ENCODE measurements at regions not wholly inside any gene's neighbourhood (a gene's known extent, or its start where the extent isn't known, plus 50 kb on each side); places are given as distances from the start of the nearest gene placed in this dataset.

- TF ChIP-seq CTCF (IDR thresholded peaks at IDR 0.05 in 4 of 5, conservative IDR thresholded peaks at IDR 0.05 in 1 of 5) (no peak), POLR2A (IDR thresholded peaks at IDR 0.05) (no peak)
- Histone ChIP-seq H3K4me3 (no peak overlapping the region), H3K4me1 (no peaks in the 10 kb centered on the region), H3K36me3 (no peaks in the 10 kb centered on the region), H3K27ac (no peak overlapping the region), H3K27me3 (no peaks in the 10 kb centered on the region), H3K9me3 (no peaks in the 10 kb centered on the region)
- no peak for DNase-seq
- in situ Hi-C loops (cut with MboI; ENCODE audit: low sequenced_read_pairs in 4 of 4) (no loop called here), intact Hi-C loops (cut with DNase I; ENCODE audit: low total_unique reads) (no loop called here)
- ATAC-seq: no peak
These were observed 885.2 kb upstream of the SLITRK6 start for GRCh38 chr13:86684402-86684801.

GRCh38 chr13:86689911-86690310, 890.7 kb upstream of the SLITRK6 start:
- no peak for TF ChIP-seq POLR2A (IDR thresholded peaks at IDR 0.05)
- no peak for TF ChIP-seq CTCF (IDR thresholded peaks at IDR 0.05 in 4 of 5, conservative IDR thresholded peaks at IDR 0.05 in 1 of 5)
- ATAC-seq: no peak
- in situ Hi-C loops (cut with MboI; ENCODE audit: low sequenced_read_pairs in 4 of 4): no loop called here
- Histone ChIP-seq H3K9me3 (no peaks in the 10 kb centered on the region), H3K4me3 (no peak overlapping the region), H3K27me3 (no peaks in the 10 kb centered on the region), H3K4me1 (no peaks in the 10 kb centered on the region), H3K36me3 (no peaks in the 10 kb centered on the region), H3K27ac (no peak overlapping the region)
- intact Hi-C loops (cut with DNase I; ENCODE audit: low total_unique reads): no loop called here
- DNase-seq: no peak

- Histone ChIP-seq H3K4me3 (no peak overlapping the region), H3K27me3 (no peaks in the 10 kb centered on the region), H3K4me1 (no peaks in the 10 kb centered on the region), H3K27ac (no peak overlapping the region), H3K9me3 (no peaks in the 10 kb centered on the region), H3K36me3 (no peaks in the 10 kb centered on the region)
- TF ChIP-seq POLR2A (IDR thresholded peaks at IDR 0.05) (no peak), CTCF (IDR thresholded peaks at IDR 0.05 in 4 of 5, conservative IDR thresholded peaks at IDR 0.05 in 1 of 5) (no peak)
- DNase-seq (no peak), ATAC-seq (no peak)
- intact Hi-C loops (cut with DNase I; ENCODE audit: low total_unique reads) (no loop called here), in situ Hi-C loops (cut with MboI; ENCODE audit: low sequenced_read_pairs in 4 of 4) (no loop called here)
These were observed 893.1 kb upstream of the SLITRK6 start for GRCh38 chr13:86692291-86692690.

- Histone ChIP-seq H3K9me3 (no peaks in the 10 kb centered on the region), H3K36me3 (no peaks in the 10 kb centered on the region), H3K27ac (no peak overlapping the region), H3K4me3 (no peak overlapping the region), H3K27me3 (no peaks in the 10 kb centered on the region), H3K4me1 (no peaks in the 10 kb centered on the region)
- TF ChIP-seq POLR2A (IDR thresholded peaks at IDR 0.05): no peak
- no peak for TF ChIP-seq CTCF (IDR thresholded peaks at IDR 0.05 in 4 of 5, conservative IDR thresholded peaks at IDR 0.05 in 1 of 5)
- ATAC-seq (no peak), DNase-seq (no peak)
- intact Hi-C loops (cut with DNase I; ENCODE audit: low total_unique reads): no loop called here
- in situ Hi-C loops (cut with MboI; ENCODE audit: low sequenced_read_pairs in 4 of 4): no loop called here
These were observed 910.8 kb upstream of the SLITRK6 start for GRCh38 chr13:86710013-86710412.

GRCh38 chr13:86710896-86711295, 911.7 kb upstream of the SLITRK6 start:
- TF ChIP-seq CTCF (IDR thresholded peaks at IDR 0.05 in 4 of 5, conservative IDR thresholded peaks at IDR 0.05 in 1 of 5): no peak
- TF ChIP-seq POLR2A (IDR thresholded peaks at IDR 0.05): no peak
- no peak for DNase-seq
- in situ Hi-C loops (cut with MboI; ENCODE audit: low sequenced_read_pairs in 4 of 4): no loop called here

More at GRCh38 chr13:86710896-86711295, 911.7 kb upstream of the SLITRK6 start:
- no peak for ATAC-seq
- H3K4me3 ChIP-seq: no peak overlapping the region
- no peaks in the 10 kb centered on the region for H3K4me1 ChIP-seq
- no peaks in the 10 kb centered on the region for H3K27me3 ChIP-seq
- no peaks in the 10 kb centered on the region for H3K9me3 ChIP-seq
- intact Hi-C loops (cut with DNase I; ENCODE audit: low total_unique reads): no loop called here
- no peak overlapping the region for H3K27ac ChIP-seq
- H3K36me3 ChIP-seq: no peaks in the 10 kb centered on the region

Measured in gastrocnemius medialis (tissue), 4 donors.